ENCODE measurements at regions not wholly inside any gene's neighbourhood (a gene's known extent, or its start where the extent isn't known, plus 50 kb on each side); places are given as distances from the start of the nearest gene placed in this dataset.

GRCh38 chr1:103911450-103911849, 161.8 kb downstream of the AMY1C start:
- Histone ChIP-seq H3K4me1 (ENCODE audit: control insufficient read depth, extremely low read depth, insufficient read depth, low read length) (no peaks in the 10 kb centered on the region), H3K9me1 (replicated peaks; ENCODE audit: control insufficient read depth, extremely low read depth, insufficient read depth, low read length) (no peaks in the 10 kb centered on the region), H3K79me2 (ENCODE audit: control insufficient read depth, insufficient read depth, low read length) (no peaks in the 10 kb centered on the region), H3K36me3 (ENCODE audit: control insufficient read depth in 2 of 2, extremely low read depth in 1 of 2, insufficient read depth in 2 of 2, low read length in 2 of 2) (no peaks in the 10 kb centered on the region), H4K20me1 (replicated peaks; ENCODE audit: control insufficient read depth, extremely low read depth, insufficient read depth, low read length) (no peaks in the 10 kb centered on the region), H3K27ac (ENCODE audit: insufficient read depth, low read depth, low read length) (no peak overlapping the region), H3K4me2 (ENCODE audit: insufficient read depth, low read length) (no peak overlapping the region), H3K27me3 (ENCODE audit: control insufficient read depth in 2 of 2, insufficient read depth in 2 of 2, low read length in 2 of 2) (no peaks in the 10 kb centered on the region), H2AFZ (ENCODE audit: low read depth, low read length) (no peak overlapping the region), H3K9me3 (replicated peaks; ENCODE audit: control insufficient read depth, insufficient read depth, low read length) (no peaks in the 10 kb centered on the region), H3K4me3 (replicated peaks in 1 of 3; ENCODE audit: insufficient read depth in 1 of 3, low read depth in 1 of 3, low read length in 3 of 3) (no peak overlapping the region), H3K9ac (replicated peaks; ENCODE audit: extremely low read depth, insufficient read depth, low read length) (no peak overlapping the region)
- BruUV-seq (replicated peaks): no TSS peak
- POLR2A ChIA-PET: no interaction called here
- CTCF ChIA-PET: no interaction called here
- DNase-seq (ENCODE audit: low read depth, low spot score): no peak
- FAIRE-seq: no peak
- dilution Hi-C loops (cut with MboI; ENCODE audit: extremely low pct_ligation_motif_present, low sequenced_read_pairs): no loop called here
- TF ChIP-seq FOS (IDR thresholded peaks at IDR 0.05; ENCODE audit: borderline replicate concordance, insufficient read depth, low read length) (no peak), MYC (IDR thresholded peaks at IDR 0.05; ENCODE audit: low read depth, low read length) (no peak), EZH2 (IDR thresholded peaks at IDR 0.05; ENCODE audit: borderline replicate concordance, low read depth, low read length, severe bottlenecking) (no peak), MAX (IDR thresholded peaks at IDR 0.05; ENCODE audit: insufficient read depth, insufficient read length) (no peak), POLR2A (IDR thresholded peaks at IDR 0.05; ENCODE audit: low read depth, low read length) (no peak), CTCF (IDR thresholded peaks at IDR 0.05; ENCODE audit: extremely low read depth in 1 of 2, insufficient read depth in 1 of 2, low read depth in 1 of 2, low read length in 2 of 2) (no peak), JUN (IDR thresholded peaks at IDR 0.05; ENCODE audit: borderline replicate concordance, insufficient read depth, insufficient read length, low read depth) (no peak), POLR2AphosphoS5 (IDR thresholded peaks at IDR 0.05; ENCODE audit: insufficient read depth, low read depth, low read length) (no peak), GATA2 (IDR thresholded peaks at IDR 0.05; ENCODE audit: insufficient read depth, insufficient read length, low read depth, low read length) (no peak)
- intact Hi-C loops (cut with micrococcal nuclease): no loop called here

Data from endothelial cell of umbilical vein (primary cell).